GM18870 (cell line): ENCODE measurements at regions not wholly inside any gene's neighbourhood (a gene's known extent, or its start where the extent isn't known, plus 50 kb on each side); places are given as distances from the start of the nearest gene placed in this dataset.

Experiments used
- ATAC-seq: cut with Tn5 transposase; IDR thresholded peaks from one replicate; pipeline ENCODE4 v1.9.1; 2021; ENCODE audit warnings: moderate library complexity; ENCODE audit not compliant: unreplicated experiment

- no peak for ATAC-seq
These were observed 95.6 kb downstream of the C16orf95 start for GRCh38 chr16:87221633-87222032.

DNA sequence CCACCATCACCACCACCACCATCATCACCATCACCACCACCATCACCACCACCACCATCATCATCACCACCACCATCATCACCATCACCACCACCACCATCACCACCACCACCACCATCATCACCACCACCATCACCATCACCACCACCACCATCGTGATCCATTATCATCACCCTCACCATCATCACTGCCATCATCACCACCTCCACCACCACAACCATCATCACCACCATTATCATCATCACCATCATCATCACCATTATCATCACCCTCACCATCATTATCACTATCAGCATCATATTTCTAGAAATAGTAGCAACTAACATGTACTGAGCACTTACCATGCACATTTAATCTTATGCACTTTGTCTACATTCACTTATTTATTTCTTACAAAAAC is 94.9 kb downstream of the C16orf95 start:
- ATAC-seq, result no peak

DNA sequence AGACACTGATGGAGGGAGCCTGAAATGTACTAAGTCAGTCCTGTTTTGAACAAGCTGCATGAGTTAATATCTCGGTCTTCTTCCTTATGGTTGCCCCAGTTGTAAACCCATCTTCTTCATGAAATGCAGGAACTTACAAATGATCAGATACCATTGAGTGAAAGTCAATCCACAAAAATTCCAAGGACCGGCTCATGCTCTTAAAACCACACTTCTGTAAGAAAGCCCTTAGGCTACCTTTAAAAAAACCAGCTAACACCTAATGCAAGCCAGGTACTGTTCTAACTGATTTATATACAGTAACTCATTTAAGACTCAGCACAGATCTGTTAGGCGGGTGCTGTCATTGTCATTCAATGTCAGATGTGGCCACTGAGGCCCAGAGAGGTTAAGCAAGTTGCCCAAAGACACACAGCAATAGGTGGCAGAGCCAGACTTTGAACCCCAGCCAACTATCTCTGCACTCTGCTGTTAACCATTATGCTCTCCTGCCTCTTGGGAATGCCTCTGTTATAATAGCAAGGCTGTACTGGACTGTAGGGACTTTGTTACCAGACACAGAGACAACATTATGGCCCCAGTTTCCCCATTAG is 93.4 kb downstream of the C16orf95 start:
- no peak for ATAC-seq

DNA sequence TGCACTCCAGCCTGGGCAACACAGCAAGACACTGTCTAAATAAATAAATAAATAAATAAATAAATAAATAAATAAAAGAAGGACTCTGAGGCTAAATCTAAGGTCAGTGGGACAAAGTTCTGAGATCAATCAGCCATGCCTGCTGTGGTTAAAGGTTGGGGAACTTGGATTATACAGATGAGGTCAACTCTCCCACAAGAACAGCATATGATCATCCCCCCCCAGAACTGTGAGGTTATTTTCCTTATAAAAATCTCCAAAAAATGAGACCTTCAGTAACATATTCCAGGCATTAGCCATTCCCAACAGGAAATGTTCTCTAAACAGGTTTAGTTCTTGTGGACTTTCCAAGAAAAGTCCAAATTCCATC is 90.3 kb downstream of the C16orf95 start:
- ATAC-seq, result no peak

DNA sequence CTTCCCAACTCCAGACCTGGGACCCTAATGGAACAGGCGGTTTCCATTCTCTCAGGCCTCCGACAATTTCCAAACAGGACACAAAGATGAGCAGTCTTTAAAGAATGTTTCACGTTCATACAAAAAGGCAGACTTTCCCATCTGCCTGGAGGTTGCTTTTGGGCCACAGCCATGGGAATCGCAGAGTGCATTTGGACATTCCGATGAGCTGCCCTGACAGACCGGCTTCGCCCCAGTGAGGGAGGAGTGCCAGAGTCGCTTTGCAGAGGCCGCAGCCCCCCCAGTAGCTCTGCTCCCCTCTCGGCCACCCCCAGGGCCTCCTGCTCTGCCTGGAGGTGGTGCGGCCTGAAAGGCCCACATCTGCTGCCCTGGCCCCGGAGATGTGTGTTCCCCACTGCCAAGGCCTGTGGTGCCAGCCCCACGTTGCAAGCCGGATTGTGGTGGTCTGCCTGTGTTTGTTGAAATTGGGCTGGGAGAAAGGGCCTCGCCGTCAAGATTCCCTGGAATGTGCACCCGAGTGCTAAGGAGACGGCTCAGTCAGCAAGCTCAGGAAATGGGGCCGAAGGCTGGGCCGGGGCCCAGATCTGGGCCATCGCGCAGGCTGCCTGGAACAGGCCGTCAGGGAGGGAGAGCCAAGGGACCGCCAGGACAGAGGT is 89.8 kb downstream of the C16orf95 start:
- ATAC-seq, result no peak

DNA sequence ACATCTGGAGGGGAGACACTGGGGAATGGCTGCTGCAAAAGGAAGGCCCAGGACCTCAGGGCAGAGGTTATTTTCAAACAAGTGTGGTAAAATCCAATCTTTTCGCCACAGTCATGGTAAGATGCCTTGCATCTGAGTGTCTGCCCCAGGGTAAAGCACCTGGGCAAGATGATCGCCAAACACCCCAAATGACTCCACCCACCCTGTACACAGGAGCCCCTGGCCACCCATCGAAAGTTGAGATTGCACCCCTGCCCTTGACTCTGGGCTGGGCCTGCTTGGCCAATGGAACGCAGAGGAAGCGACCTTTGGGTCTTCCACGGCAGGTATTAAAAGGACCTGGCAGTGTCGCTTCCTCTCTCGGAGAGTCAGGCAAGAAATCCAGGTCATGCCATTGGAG is 88.8 kb downstream of the C16orf95 start:
- no peak for ATAC-seq

DNA sequence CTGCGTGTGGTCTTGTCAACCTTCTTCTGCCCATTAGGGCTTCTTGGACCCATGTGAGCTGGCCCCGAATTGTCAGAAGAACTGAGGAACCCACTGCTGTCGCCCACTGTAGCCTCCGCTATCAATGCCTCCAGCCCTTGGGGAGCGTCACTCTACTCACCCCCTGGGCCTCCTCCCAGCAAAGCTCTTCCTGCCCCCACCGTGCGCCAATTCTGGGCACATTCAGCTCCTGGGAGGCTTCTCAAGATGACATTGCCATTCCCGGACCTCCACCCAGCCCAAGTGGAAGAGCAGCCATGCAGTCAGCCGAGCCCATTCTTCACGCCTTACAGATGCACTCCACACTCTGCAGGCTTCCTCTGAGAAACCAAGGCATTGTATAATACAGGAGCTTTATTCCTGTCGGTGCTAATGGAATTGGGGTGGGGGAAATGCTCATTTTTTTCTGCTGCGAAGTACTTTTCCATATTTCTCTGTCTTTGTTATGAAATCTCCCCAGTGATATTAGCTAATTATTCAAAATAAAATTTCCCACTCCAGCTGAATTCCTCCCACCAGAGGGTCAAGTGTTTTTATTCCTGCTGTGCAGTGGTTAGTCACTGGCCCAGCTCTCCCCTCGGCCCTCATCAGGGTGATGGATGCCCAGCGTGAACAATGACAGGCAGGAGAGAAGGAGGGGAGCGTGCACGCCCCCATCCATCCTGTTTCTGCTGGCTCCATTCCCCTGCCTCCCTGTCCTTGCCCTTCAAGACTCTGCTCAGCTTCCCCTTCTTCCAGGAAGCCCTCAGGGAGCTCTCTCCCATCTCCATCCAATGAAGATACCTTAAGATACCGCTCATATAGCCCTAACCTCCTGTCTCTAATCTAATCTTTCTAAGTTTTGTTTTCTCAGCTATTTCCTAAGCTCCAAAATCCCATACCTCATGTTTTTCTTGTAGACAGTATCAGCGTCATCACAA is 87.7 kb downstream of the C16orf95 start:
- no peak for ATAC-seq

DNA sequence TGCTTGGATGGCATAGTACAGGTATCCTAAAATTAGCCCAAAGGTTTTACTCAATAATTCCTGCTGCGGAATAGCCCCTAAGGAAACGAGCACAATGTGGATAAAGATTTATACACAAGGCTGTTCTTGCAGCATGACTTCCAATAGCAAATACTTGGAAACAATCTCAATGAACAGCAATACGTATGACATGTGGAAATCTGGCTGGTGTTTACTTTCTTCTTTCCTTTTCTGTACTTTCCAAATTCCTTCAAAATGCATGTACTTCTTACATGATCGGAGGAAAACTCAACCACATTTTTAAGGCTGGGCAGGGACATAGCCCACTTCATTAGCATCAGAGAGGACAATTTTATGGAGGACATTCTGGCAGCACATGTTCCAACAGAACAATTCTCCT is 86.6 kb downstream of the C16orf95 start:
- ATAC-seq, result no peak

- no peak for ATAC-seq
These were observed 85.9 kb downstream of the C16orf95 start for GRCh38 chr16:87231295-87231694.

DNA sequence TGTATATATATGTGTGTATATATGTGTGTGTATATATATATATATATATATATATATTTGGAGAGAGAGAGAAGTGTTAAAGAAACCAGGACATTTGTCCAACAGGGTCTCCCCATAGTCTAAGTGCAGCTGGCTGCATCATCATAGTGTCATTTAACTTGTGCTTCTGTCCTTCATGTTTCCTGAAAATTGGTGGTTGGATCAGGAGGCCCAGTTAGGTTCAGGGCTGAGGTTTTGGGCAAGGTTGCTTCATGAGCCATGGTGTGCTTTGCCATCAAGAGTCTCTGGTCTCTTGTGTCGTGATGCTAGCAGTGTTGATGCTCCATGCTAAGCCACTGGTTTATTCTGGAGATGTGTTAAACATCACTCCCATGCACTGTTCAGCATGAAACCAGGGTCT is 85.3 kb downstream of the C16orf95 start:
- ATAC-seq, result no peak

- no peak for ATAC-seq
These were observed 83.3 kb downstream of the C16orf95 start for GRCh38 chr16:87233928-87234327.

GRCh38 chr16:87234601-87235000 is 82.6 kb downstream of the C16orf95 start:
- no peak for ATAC-seq

DNA sequence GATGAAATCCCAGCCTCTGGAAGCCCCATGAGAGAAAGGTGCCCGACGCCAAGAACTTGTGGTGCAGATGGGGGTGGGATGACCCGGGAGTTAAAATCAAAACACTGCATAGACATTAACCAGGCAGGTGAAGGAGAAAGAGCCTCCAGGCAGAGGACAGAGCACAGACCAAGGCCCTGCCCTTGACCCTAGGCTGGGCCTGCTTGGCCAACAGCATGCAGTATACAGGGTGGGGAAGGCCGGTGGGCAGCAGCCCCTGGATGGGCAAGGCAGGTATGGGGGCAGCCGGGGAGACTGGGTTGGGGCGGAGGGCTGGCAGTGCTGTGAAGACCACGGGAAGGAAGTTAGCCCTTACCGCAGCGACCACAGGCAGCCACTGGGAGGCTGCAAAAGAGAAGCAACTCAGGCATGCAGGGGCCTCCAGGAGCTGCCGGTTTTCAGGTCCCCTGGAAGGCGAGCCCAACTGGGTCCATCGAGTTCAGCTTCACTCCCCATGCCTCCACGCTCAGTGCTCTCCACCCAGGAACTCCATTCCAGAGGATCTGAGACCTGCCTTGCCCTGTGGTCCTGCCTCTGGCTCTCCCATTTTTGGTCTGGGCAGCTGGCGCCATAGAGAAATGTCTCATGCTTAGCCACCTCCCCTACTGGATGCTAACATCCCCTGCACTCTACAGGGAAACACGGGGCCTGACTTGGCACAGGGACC is 81.2 kb downstream of the C16orf95 start:
- ATAC-seq, result no peak

DNA sequence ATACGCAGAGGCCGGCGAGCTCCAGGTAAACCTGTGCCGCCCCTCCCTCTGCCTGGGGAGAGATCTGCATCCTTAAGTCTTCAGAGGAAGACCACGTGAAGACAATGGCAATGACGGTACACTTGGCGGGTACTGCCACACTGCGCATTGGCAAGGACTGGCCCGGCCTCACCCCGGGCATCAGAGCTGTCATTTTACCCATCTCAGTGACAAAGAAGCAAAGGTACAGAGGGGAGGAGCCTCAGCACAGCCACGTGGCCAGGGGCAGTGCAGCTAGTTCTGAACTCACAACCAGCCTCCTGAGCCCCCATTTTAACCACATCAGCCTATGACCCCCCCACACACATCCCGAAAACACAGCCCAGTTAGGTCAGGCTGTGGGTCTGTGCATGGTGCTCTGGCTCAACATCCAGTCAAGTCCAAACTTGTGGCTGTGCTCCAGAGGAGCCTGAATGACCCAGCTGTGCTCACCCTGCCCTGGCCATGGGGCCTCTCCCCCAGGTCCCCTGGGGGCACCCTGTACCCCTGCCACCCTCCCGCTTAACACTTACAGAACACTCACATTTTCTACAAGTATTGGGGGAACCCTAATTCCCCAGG is 80.6 kb downstream of the C16orf95 start:
- ATAC-seq, result no peak

DNA sequence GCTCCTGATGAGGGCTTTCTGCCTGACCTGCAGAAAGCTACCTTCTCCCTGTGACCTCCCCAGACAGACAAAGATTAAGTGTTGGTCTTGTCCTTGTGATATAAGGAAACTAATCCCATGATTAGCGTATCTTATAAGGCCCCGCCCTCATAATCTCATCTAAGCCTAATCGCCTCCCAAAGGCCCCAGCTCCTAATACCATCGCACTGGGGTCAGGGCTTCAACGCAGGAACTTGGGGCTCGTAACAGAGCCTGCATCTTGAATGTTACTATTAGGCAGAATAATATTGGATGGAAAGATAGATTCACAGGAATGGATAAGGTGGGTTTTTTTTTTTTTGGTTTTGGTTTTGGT is 78.9 kb downstream of the C16orf95 start:
- ATAC-seq, result no peak

DNA sequence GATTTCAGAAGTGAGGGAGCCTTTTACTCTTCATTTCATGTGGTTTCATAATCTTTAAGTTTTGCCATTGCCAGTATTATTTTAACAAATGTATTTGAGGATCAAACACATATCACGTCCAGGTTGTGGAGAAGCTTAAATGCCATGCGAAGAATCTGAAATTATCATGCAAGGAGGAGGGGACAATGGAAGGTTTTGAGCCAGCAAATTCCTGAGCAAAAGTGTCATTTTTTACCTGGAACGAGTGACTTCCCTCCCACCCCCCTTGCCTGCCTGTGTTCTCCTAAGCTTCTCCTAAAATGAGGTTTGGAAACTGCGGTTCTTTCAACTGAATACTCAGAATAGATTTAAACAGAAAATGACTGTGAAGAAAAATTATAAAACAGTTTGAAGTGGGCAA is 77.6 kb downstream of the C16orf95 start:
- ATAC-seq, result no peak

DNA sequence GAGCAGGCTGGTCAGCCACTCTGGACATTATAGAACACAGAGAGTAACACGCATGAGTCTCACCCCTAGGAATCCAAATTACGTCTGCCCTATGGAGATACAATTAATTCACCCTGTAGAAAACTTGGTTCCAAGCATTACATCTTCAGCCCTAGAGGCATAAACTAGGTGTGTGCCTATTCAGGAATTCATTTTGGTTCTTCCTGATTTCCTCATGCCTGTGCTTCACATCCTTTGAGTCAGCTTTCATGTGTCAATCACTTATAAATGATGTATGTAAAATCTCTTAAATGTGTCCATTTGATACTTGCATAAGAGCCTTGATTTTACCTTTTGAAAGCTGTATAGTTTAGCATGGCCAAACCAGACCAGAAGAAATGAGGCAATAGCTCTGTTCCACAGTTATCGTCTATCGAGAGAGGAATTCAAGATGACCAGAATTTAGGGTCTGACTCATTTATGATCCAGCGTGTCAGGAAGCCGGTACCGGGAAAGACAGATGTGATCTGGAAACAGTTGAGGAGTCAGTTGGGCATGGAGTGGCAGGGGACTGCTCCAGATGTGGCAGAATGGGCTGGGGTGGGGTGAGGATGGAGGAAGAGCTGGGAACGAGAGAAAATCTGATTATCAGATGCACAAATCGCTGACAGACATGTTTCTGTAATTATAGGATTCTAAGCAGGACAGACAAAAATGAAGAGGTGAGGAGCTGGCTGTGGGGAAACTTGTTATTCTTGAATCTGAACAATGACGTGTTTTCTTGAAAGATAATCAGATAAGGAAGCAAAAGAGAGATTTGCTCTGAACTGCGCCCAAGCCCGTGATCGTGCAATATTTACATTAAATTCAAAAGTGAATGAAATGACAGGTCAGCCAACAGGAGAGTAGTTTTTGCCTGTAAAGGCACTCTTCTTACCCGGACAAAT is 76.7 kb downstream of the C16orf95 start:
- ATAC-seq, result no peak

DNA sequence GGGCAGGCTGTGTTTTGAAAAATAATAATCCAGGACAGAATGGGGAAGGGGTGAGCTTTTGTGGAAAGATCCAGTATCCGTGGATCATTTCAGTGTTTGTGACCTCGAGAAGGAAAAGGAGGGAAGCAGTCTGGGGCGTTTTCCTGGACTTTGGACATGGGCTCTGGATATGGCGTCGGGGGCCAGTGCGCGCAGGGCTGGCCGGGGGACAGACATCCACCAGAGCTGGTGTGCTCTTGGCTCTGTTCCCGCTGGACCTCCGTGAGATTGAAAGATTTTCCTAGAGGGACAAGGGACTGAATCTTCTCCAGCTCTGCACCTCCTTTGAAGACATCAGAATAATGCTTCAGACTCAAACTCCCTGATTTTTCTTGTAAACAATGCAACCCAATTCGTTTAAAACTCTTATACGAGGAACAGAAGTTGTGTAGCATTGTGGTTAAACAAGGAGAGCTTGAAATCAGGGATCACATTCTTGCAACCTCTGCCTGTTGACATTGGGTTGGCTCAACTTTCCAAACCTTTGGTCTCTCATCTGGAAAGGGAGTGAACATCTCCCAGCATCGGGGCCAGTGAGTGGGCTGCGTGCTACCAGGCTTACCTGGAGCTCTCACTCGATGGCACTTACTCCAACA is 75.9 kb downstream of the C16orf95 start:
- ATAC-seq, result no peak

DNA sequence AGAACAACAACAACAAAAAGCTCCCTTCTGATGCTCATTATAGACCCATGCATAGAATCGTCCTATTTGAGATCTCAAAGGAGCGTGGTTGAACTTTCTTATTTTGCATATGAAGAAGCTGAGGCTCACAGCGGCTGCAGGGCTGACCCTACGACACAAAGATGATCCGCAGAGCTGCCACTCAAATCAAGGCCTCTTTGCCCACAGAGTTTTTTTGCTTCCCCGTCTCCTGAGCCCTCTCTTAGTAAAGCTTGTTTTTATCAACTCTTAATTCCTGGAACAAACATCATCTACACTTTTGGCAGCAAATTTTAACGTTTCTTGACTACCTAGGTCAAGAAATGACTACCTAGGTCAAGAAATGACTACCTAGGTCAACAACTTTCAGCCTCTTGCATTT is 73.7 kb downstream of the C16orf95 start:
- ATAC-seq, result no peak
